Activated effector memory CD4-positive, alpha-beta T cell treated with anti-CD3 and anti-CD28 coated beads, Interleukin-2, amount 50 U/mL, for 16 hours (primary cell): ENCODE measurements at regions not wholly inside any gene's neighbourhood (a gene's known extent, or its start where the extent isn't known, plus 50 kb on each side); places are given as distances from the start of the nearest gene placed in this dataset.

ENCODE experiments used
- DNase-seq: peaks from one replicate; pipeline ENCODE4 v3.0.0-alpha.2; 2020

DNA sequence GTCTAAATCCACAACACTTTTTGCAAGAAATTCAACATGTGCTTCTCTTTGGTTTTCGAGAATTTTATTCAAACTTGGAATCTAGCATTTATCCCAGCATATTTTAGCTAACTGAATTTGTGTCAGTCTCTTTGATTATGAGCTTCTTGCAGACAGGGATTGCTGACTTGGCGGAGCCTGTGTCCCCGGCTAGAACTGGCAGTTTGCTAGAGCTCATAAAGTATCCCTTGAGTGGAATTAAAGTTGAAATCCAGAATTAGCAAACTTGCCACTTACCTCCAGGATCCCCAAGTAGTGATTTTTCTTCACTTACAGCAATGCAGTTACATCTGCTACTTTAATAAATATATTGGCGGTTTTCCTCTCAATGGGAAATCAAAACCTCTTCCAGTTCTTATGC lies 306.9 kb downstream of the AACS start:
- DNase-seq: no peak

DNA sequence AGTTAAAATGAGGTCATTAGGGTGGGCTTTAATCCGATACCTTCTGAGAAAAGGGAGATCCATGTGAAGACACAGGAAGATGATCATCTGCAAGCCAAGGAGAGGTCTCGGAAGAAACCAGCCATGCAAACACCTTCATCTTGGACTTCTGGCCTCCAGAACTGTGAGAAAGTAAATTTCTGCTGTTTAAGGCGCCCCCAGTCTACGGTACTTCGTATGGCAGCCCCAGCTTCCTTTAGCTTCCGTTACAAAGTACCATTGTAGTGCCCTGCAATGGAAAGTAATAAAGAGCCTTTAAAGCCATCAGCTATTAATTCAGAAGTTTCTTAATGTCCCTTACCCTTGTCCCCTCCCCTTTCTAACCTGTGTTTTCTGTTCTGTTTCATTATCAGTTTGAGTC lies 308.1 kb downstream of the AACS start:
- DNase-seq: no peak

DNA sequence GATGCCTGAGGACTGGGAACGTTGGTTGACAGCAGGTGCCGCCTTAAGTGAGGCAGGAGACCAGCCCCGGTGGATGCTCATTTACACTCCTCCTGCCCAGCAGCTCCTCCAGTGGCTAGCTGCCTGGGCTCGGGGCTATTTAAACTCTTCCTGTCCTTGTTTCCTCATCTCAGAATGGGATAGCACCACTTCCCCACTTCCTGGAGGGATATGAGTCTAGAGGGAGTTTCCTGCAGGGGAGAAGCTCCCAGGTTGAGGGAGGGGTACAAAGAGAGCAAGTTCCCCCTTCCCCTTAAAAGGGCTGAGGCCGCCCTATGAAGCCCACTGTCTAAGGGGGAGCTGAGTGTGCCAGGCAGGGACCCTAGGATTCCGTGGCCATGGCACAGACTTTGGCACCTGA lies 311.2 kb downstream of the AACS start:
- DNase-seq: no peak

DNA sequence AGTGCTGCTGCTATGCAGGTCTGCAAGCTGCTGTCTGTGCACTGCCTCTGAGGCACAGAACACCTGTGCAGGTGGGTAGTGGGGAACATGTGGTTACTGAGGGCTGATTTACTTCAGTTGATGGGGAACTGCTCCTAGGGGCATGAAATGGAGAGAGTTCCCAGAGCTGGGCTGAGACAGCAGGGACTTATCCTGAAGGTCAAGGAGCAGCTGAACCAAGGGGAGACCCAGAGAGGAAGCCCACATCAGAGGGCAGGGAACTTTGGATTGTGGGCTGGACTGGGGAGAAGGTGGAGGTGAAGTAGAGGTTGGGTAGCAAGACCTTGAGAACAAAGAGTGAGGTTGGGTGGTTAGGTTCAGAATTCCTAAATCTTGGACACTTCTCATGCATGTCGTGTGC lies 311.9 kb downstream of the AACS start:
- DNase-seq: no peak

DNA sequence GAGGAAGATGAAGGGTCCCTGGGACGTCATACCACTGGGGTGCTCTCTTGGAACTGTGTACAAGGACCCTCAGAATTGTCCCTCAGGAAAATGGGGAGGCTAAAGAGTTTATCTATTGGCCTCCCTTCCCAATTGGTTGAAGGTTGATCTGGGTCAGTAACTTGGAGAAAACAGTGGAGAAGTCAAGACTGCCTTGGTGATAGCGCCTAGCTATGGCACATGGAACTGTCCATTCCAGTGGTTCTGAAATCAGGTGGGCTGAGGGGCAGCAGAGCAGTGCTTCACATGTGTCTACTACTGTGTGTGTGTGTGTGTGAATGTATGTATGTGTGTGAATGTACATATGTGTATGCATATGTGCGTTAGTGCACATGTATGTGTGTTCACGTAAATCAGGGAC lies 316.1 kb downstream of the AACS start:
- DNase-seq: no peak

DNA sequence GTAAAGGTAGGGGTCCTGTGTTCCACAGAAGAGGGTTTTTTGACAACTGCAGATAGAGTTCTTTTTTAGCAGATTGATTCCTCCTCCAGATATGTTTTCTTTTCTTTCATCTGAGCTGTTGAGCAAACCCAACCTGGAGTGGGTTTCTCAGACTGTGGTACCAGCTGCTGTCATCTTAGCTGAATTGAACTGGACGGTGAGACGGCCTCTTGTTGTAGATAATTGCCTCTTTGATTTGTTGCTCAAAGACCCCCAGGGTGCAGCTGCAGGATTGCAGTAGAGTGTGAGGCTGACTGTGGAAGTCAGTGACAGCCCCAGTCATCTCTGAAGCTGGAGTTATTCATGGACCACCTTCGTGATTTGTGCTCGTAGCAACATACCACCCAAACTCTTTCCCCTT lies 317.7 kb downstream of the AACS start:
- no peak for DNase-seq

DNA sequence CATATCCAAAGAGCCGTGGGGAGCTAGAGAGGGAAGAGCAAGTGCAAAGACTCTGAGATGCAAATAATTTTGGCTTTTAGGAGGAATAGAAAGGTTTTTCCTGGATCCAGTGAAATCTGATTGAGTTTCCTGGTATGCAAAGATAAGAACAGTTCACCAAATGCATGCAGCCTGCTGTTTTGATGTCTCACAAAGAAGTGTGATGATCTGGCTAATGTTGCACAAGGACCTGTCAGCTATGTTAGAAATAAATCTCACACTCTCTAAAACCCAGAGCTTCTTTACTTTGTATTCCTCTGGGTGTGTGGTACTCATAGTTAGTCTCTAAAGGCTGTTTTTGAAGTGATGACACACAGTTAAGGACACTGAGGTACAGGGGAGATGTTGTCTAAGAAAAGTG lies 321.4 kb downstream of the AACS start:
- no peak for DNase-seq

DNA sequence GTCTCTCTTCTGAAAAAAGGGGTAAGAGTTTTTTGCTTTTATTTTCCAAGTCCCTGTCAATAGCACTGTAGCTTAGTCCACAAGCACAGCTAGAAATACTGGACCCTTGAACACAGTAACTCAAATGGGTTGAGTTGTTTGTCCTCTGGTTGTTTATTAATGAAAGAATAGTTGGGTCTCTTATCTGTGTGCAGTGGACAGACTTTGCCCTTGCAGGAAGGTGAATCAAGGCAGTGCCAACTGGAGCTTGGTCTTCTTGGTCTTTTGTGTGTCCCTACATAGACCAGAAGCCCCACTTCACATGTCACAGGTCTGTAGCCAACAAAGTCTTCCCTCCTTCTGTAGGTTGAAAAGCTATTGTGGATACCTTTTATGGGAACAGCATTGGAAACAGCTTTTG lies 322.0 kb downstream of the AACS start:
- no peak for DNase-seq

DNA sequence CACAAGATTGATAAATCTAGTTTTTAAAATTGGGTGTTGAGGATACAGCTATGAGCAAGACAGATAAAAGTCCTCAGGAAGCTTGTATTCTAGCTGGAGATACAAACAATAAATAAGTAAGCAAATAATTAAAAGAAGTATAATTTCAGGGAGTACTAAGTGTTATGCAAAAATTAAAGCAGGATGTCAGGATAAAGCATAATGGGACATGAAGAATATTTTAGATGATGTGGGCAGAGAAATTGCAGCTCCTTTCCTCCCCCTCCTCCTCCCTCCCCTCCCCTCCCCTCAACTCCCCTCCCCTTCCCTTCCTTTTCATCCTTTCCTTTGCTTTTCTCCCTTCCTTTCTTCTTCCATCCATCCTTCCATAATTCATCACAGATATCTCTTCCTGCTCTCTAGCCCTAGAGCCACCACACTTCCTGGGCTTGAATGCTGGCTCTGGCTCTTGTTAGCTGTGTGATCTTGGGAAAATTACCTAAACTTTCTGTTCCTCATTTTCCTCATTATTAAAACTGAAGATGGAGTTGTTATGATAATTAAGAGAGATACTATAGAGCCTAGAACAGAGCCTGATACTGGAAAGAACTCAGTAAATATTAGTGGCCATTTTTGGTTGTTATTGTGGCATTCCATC lies 323.9 kb downstream of the AACS start:
- DNase-seq: no peak

DNA sequence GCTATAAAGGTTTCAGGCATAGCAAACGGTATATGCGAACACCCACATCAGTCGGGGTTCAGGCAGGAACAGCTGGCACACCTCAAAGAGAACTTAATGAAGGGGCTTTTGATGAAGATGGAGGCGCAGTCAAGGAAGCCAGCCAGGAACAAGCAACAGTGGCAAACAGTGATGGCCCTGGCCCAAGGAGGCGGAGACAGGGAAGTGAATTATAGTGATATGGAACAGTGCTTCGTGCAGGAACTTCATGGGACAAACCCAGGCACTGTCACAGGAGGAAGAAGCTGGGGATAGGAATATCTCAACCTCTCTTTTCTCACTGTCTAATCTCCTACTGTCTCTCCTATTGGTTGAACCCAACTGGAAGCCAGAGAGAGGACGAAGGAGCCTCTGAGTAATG lies 328.3 kb downstream of the AACS start:
- no peak for DNase-seq

DNA sequence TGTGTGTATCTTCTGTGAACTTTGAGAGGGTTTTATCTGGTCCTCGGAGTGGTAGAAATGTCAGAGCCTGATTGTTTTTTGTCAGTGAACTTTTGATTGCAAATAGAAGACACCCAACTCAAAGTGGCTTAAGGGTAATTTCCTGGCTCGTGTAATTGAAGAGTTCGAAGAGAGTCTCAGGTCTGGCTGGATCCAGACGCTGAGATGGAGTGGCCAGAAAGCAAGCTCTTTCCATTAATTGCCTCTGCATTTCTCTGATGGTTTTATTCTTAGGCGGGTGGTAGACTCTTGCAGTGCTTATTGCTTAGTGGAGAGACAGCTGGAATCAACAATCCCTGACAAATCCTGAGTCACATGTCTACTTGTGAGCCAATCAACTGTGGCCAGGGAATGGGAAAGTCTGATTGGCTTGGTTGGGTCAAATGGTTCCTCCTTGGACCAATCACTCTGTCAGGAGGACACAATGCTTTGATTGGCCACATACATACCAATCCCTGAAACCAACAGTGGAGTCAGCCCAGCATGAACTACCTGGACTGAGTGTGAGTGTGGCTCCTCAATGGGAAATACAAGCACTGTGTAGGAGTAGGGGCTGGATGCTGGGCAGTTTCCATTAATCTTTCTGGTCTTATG lies 330.5 kb downstream of the AACS start:
- DNase-seq: no peak

DNA sequence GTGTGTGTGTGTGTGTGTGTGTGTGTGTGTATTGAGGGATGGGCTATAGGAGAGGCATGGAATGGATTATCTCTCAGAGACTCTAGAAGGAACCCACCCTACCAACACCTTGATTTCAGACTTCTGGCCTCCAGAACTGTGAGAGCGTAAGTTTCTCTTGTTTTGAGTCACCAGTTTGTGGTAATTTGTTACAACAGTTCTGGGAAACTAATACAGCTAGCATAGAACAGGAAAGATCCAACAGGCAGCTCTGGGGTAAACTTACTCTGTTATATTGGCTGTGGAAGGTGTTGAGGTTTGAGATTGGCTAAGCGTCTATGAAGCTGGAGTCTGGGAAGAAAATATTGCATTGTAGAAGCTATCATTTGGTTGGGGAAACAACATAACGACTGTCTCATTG lies 334.3 kb downstream of the AACS start:
- DNase-seq: no peak

DNA sequence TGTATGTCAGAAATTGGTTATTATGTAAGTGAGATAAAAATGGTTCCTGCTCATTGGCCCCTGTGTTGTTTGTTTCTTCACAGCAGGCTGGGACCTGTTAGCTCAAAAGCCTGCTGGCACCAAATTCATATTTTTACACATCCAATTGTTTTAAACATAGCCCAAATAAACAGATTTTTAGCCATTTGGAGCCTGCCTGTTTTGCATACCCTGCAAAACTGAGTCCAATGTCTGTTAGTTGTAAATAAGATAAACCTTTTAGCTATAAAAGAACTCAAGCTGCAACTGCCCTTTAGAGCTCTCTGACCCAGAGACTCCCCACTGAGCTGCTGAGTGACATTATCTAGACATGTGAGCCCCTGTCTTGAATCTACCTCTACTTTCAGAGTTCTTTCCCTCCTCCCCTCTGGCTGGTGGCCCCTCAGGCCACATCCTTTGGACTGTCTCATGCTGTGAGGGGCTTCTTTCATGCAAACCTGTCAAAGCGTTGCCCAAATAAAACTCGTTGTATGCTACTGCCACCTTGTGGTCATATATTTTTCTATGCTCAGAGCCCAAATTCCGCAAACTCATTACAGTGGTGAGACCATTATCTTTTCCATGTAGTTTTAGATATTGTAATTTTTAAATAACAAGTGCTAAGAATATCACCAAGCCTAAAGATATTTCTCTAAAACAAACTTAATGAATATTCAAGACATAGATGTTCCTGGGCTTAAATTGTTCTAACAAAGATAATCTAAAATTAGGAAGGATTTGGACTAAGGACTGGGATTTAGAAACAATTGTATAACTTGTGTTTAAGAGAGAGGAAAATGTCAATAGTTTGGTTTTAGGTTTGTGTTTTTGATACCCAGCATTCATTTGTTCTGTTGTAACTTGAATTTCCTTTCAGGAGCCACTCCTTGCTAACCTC lies 337.9 kb downstream of the AACS start:
- DNase-seq: no peak

DNA sequence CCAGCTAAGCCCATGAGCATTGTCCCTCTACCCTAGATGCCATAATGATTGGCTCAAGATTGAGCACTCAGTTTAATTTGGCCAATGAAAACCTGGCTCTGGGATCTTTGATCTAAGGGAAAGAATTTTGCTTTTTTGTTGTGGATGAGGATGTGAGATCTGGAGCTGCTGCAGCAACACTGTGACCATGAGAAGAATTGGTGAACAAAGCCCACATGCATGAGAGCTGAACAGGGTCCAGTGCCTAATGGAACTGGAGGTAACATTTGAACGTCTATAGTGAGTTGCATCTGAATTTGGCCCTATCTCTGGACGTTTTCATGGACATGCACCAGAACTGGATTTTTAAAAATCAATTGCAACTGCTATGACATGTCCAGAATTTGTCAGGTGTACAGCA lies 338.6 kb downstream of the AACS start:
- no peak for DNase-seq

DNA sequence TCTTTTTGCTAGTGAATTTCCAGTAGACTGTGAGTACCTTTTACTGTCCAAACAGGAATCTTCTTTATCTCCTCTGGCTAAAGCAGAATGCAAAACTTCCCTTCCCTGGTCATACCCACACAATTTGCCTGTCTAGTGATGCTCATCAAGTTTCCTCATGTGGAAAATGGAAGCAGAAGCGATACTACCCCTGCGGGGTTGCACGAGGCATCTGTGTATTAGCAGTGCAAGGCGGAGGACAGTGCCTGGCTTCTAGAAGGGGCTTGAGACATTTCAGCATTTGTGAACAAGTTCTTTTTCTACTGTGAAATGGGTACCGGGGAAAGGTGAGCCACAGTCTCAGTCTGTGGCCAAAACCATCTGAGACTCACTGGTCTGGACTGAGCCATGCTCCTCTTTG lies 340.9 kb downstream of the AACS start:
- no peak for DNase-seq

DNA sequence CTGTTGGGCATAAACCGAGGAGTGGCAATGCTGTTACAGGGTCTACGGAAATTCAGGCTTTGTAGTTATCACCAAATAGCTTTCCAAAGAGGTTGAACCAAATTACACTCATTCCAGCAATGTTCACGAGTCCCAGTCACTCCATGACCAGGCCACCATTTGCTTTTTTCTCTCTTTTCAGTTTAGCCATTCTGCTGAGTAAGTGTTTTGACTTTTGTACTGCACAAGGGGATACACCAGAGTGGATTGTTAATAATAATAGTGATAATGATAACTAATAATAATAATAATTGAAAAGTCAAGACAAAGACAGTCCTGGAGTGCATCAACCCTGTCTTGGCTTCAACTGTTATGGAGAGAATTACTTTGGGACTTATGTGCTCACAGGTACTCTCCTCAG lies 343.5 kb downstream of the AACS start:
- DNase-seq: no peak

DNA sequence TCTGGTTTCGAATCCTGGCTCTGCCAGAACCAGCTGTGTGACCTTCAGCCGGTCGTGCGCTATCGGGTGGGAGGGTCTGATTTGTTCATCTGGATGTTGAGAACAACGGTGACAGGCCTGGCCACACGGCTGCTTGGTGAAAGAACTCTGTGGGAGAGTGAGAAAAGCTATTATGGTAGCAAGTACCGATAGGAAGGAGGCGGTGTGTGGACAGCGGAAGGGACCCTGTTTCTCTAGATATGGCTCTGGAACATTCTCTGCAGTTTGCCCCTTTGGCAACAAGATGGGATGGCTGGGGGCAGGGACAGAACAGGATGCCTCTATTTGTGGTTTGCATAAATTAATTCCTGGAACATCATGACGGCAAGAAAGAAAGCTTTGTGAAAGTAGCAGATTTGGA lies 347.3 kb downstream of the AACS start:
- DNase-seq: no peak

DNA sequence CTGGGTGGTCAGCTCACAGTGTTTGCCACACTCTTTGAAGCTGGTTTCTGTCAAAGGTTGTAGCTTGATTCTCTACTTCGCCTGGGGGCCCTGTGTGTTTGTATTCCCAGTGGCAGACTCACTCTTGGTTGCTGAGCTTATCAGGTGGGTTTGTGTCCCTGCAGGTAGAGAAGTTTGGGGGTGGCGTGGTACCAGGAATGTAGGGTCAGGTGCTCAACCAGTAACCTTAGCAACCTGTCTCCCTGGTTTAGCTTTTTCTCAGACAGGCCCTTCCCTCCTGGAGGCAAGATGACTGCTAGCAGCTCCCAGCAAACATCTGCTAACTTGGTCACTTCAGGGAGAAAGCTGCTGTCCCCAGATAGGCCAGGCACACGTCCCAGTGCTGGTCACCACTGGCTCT lies 352.2 kb downstream of the AACS start:
- DNase-seq: no peak

DNA sequence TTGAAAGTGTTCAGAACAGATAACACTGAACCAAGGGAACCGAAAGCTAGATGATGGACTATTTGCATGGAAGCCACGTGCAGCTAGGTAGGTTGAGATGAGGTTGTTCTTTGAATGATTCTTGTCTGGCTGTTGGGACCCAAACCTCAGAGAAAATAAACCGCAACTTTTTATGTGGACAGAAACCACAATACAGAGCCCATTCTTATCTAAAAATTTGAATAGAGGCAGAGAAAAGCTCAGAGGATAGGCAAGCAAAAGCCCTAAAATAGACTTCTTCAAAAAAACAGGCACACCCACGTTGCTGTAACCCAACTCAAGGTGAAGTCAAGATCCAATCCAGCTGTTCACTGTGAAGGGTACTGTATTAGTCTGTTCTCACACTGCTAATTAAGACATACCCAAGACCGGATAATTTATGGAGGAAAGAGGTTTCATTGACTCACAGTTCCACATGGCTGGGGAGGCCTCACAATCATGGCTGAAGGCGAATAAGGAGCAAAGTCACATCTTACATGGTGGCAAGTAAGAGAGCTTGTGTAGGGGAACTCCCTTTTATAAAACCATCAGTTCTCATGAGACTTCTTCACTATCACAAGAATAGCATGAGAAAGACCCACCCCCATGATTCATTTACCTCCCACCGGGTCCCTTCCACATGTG lies 353.8 kb downstream of the AACS start:
- no peak for DNase-seq

DNA sequence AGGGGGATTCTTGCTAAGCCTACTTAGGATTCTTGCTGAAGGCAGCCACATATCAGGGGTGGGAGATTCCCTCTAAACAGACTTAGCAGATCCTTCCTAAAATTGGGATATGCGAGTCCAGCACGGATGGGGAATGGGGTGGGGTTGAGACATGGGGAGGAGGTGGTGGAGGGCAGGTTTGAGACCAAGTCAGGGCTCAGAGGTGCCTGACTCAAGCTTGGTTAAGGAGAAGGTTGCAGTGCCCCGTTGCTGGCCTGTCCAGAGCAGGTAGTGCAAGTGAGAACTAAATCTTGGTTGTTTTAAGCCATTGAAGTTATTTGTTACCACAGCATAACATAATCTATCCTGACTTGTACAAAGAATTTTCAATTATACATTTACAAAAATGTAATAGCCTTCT lies 359.7 kb downstream of the AACS start:
- no peak for DNase-seq

DNA sequence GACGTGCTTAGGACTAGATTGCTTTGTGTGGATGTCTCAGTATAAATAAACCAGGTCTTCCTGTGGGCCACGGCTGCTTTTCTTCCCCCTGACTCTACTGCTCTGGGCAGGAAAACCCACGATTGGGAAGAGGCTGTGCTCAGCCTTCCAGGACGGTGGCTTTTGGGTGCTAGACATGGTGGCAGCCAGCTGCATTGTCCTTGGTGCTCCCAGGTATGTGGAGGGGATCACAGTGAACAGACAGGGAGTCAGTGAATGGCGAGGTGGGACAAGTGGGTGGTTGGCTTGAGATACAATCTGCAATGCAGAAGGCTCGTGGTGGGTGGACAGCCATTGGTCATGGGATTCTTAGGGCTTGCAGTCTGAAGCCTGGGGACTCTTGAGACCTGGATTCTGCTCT lies 366.3 kb downstream of the AACS start:
- DNase-seq: no peak

DNA sequence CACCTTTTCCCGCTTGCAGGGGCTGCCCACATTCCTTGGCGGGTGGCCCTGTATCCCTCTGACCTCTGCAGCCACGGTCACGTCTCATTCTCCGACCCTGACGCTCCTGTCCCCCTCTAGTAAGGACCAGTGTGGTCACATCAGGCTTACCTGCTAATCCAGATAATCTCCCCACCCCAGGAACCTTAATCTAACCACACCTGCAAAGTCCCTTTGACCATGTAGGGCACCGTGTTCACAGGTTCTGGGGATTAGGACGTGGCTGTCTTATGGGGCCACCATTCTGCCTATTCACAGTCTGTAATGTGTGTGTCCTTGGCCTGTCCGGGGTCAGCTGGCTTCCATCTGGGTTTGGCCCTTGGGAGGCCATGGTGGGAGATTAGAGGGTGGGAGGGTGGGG lies 368.9 kb downstream of the AACS start:
- DNase-seq: no peak

DNA sequence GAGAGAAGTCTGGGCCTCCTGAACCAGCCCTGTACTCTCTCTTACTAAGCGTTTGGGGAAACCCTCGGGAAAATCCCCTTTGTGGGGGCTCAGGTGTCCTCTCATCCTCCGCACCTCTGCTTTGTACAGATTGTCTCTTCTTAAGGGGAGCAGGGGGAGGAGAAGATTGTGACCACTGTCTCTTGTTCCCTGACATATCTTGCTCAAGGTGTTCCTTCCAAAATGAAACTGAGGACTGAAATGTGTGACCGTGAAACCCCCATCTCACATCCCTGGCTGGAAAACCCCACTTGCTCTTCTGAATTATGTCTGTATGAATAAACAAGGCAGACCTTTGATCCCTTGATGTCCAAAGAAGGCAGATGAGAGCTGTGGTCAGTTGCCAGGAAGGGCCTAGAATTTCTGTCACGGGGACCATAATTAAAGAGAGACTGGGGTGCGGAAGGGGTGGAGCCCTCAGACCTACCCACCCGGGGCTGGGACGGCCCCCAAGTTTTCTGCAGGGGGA lies 369.8 kb downstream of the AACS start:
- no peak for DNase-seq

DNA sequence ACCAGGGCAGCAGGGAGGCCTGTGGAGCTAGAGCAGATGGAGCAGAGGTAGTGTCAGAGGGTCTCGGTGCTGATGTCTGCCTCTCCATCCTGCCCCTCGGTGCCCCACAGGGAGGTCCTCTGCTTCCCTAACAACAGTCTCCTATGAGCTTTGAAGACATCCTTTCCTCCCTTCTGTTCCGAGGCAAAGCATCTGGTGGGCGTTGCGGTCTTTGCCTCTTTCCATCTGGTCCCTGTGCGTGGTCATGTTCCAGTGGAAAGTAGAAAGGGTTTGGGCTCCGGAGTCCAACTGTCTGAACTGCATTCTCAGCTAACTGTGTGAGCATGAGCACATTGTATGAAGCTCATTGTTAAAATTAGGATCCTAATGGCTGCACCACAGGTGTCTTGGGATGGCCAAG lies 370.6 kb downstream of the AACS start:
- no peak for DNase-seq
